DOHH2 (cell line): ENCODE measurements at regions not wholly inside any gene's neighbourhood (a gene's known extent, or its start where the extent isn't known, plus 50 kb on each side); places are given as distances from the start of the nearest gene placed in this dataset.

Experiments used
- EZH2phosphoT487 ChIP-seq: fragments of 200-600 bp; sonication (generic); IDR thresholded peaks from 2 replicates; pipeline ENCODE4 v1.6.1; 2017; ENCODE audit warnings: borderline replicate concordance, mild to moderate bottlenecking, antibody characterized with exemption, low read length, moderate library complexity, mixed read lengths
- TF ChIP-seq, protein P1 (sequence below): fragments of 200-600 bp; sonication (generic); IDR thresholded peaks from one replicate; pipeline ENCODE4 v1.5.1; 2014; ENCODE audit warnings: antibody characterized with exemption, mild to moderate bottlenecking, low read depth, low read length; ENCODE audit not compliant: poor library complexity, severe bottlenecking

DNA sequence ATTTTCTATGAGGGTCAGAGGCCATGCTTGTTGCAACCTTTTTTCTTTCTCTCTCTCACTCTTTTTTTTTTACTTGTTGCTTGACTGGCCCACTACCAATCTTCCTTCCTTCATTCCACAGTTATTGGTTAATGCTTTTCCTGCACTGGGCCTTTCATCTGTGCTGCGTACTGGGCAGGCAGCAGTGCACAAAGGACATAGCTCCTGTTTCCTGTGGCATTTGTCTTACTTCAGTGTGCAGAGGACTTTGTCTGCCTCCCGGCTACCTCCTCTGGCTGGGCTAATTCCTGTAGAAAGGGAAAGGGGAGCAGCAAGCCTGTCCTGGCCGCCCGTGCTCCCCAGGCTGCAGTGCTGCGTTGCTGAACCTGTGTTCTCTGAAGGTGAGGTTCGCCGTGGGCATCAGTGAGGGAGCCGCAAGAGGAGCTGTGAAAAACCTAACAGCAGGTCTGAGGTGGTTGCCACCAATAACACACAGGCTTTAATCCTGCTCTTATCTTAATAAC, 93.7 kb upstream of the RGMA start:
- TF ChIP-seq, protein P1, sequence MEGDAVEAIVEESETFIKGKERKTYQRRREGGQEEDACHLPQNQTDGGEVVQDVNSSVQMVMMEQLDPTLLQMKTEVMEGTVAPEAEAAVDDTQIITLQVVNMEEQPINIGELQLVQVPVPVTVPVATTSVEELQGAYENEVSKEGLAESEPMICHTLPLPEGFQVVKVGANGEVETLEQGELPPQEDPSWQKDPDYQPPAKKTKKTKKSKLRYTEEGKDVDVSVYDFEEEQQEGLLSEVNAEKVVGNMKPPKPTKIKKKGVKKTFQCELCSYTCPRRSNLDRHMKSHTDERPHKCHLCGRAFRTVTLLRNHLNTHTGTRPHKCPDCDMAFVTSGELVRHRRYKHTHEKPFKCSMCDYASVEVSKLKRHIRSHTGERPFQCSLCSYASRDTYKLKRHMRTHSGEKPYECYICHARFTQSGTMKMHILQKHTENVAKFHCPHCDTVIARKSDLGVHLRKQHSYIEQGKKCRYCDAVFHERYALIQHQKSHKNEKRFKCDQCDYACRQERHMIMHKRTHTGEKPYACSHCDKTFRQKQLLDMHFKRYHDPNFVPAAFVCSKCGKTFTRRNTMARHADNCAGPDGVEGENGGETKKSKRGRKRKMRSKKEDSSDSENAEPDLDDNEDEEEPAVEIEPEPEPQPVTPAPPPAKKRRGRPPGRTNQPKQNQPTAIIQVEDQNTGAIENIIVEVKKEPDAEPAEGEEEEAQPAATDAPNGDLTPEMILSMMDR: no peak
- no peak for TF ChIP-seq EZH2phosphoT487
